GM18909 (cell line): ENCODE measurements at regions not wholly inside any gene's neighbourhood (a gene's known extent, or its start where the extent isn't known, plus 50 kb on each side); places are given as distances from the start of the nearest gene placed in this dataset.
"Not testable (repeated sequence)": the region's sequence is repeated elsewhere in the genome, so short reads cannot be mapped to it uniquely, and the experiment has no call there.

ENCODE experiments used
- ATAC-seq: cut with Tn5 transposase; IDR thresholded peaks from one replicate; pipeline ENCODE4 v1.9.1; 2021; ENCODE audit warnings: mild to moderate bottlenecking; ENCODE audit not compliant: unreplicated experiment, poor library complexity

DNA sequence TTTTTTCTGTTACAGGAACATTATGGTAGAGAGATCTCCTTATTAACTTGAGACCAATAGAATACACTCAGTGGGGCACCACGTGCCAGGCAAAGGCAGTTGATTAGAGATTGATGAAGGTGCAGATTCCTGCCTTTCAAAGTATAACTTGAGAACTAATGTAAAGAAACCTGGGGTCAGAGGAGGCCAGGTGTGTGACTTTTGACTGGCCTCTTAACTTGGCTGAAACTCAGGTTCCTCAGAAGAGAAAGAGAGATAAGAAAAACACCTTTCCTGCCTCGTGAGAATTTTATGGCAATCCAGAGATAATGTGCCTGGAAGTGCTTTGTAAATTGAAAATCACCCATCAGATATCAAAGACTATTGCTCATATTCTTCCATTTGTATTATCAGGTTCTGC lies 110.7 kb upstream of the GZMB start:
- ATAC-seq = no peak

DNA sequence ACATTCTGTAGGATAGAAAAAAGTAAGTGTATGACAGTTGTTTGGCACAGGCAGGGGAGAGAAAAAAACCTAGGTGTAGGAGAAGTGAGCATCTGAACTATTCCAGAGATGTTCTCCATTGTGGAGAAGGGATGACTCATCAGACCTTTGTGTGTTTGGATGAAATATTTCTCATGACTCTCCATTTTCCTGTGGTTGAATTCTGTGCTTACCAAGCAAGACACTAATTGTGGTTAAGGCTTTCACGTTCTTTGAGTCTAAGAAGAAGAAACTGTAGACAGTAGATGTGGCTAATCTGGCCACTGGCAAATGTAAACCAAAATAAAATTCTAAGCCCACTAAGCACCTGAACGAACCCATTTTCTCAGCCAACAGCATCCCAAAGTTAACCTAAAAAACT lies 107.9 kb upstream of the GZMB start:
- ATAC-seq = no peak

DNA sequence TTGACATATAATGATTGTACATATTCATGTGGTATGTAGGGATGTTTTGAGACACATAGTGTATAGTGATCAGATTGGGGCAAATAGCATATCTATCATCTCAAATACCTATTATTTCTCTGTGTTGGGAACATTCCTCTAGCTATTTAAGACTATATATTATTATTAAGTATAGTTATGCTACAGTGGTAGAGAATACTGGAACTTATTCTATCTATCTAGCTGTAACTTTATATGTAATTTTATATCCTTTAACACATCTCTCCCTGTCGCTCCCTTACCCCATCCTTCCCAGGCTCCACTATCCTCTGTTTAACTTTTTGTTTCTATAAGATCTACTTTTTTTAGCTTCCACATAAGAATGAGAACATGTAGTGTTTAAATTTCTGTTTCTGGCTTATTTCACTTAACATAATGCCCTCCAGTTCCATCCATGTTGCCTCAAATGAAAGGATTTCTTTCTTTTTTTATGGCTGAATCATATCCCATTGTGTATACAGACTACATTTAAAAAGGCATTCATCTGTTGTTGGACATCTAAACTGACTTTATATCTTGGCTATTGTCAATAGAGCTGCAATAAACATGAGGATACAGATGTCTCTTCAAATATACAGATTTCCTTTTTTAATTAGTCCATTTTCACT lies 102.1 kb upstream of the GZMB start:
- no peak for ATAC-seq

DNA sequence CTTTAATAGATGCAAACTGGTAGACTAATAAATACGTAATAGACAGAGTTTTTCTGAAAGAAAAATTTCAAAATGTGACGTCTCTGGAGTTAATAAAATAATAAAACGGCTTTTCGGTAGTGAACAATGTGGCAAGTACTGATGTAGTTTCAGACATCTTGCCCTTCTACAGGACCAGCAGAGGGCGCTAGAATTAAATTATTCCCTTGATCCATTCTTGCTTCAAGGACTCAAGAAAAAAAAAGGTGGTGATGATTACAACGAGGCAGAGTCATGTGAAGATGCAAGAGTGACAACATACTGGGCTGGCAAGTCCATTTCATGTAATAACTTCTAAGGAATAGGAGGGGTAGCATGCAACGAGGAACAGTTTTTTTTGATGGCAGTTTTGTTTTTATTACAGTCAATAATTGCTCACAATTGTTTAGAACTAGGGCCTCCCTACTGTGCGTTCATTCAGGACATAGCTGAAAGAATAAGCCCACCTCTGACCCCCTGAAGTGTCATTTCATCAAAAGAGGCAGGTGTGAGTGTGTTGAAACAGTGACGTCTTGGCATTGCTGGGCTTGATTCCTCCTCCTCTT lies 101.0 kb upstream of the GZMB start:
- no peak for ATAC-seq

DNA sequence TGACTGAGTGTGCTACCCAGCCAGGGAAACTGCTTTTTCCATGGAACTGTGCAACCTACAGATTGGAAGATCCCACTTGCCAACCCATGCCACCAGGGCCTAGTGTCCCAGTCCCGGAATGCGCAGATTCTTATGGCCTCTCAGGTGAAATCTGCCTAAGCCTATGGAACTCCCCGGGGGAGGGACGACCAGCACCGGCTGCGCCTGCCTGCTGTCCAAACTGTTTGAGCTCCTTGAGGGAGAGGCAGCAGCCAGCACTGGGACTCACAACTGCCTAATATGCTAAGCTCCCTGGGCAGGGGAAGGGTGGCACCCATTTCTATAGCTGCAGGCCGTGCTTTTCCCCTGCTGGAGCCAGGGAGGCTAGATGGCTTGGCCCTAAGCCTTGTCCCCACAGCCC lies 92.5 kb upstream of the GZMB start:
- no peak for ATAC-seq

DNA sequence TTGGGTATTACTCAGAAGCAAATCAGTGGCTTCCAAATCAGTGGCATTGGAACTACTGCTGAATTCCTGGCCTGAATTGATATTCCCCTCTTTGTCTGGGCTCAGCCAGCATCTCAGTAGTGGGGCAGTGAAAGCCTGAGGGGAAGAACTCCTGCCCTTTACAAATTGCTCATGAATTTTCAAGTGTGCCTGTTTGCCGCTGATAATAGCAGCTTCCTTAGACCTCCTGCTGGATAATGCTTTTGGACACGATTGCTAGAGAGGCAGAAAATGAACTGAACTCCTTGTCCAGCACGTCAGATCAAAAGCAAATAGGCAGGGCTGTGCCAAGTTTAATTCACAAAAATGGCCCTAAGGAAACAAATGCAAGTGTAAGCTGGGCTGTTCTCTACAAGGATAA lies 91.3 kb upstream of the GZMB start:
- no peak for ATAC-seq

DNA sequence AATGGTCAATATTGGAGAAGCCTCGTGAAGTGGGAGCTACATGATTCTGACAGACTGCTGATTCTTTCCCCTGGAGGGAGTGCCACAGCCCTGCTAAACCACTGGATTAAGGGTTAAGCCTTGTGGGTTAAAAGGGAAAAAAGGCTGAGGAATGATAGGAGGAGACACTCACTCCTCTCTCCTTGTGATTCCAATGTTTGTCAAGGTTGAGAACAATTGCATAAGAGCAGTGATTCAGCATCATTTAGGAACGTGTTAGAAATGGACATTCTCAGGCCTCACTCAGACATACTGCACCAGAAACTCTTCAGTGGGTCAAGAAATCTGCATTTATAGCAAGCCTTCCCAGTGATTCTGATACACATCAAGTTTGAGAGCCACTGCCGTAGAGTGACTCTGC lies 87.8 kb upstream of the GZMB start:
- no peak for ATAC-seq

DNA sequence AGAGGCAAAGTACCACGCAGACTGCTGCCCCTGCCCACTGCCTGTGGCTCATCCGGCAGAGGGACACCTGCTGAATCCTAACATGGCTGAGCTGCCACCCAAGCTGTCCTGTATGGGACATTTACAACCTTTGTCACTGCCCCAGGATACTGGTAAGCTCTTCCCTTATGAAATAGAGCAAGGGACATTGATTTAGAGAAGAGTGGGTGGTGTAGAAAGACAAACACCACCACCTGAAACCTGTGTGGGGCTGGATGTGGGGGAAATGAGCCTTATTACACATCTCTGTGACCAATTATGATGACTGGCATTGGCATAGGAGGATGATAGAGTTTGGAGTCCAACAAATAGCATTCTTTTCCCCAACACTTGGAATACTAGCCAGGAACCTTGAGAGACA lies 81.2 kb upstream of the GZMB start:
- no peak for ATAC-seq

DNA sequence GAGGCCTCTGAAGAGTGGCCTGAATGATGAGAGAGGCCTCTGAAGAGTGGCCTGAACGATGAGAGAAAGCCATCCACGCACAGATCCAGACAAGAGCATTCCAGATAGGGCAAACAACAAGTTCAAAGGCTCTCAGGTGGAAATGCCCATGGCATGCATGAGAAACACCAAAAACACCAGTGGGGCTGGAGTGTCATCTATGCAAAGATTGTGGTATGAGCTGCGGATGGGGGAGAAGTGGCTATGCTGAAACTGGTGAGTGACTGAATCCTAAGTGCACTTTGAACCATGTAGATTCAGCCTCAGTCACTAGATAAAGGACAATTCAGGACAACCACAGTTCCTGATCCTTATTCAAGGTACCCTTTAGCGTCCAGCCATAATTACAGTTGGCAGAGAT lies 79.4 kb upstream of the GZMB start:
- ATAC-seq = peak; percentile 75

DNA sequence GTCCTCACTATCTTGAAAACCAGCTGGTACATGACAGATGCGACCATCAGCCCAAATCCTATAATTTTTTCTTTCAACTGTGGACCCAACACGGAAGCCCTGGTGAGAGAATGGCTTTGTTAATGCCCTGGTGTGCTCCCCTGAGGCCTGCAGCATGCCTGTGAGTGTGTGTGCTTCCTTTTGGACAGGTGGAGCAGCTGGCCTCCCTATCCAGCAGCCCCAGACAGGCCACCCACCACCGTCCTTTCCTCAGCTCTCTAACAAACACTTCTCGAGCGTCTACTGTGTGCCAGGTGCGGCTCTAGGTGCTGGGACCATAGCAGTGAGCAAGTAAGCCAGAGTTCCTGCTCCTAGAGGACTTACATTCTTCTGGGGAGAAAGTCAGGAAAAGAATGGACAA lies 78.9 kb upstream of the GZMB start:
- peak; percentile 18 for ATAC-seq

DNA sequence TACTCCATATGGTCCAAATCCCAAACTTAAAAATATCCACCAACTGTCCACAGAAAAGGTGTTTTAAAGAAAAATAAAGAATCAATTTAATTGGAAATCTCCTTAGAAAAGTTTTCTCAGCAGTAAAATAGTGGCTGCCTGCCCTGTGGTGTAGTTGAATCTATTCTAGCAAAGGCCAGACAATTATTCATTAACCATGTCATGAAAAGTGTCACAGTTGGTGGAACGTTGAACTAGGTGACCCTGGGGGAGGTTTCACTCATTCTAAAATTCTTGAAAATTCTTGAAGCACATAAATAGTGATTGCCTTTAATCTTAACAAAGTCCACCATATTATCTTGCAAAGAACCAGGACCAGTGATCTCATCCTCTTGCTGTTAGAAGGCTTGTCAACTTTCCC lies 78.4 kb upstream of the GZMB start:
- ATAC-seq = peak; percentile 30

DNA sequence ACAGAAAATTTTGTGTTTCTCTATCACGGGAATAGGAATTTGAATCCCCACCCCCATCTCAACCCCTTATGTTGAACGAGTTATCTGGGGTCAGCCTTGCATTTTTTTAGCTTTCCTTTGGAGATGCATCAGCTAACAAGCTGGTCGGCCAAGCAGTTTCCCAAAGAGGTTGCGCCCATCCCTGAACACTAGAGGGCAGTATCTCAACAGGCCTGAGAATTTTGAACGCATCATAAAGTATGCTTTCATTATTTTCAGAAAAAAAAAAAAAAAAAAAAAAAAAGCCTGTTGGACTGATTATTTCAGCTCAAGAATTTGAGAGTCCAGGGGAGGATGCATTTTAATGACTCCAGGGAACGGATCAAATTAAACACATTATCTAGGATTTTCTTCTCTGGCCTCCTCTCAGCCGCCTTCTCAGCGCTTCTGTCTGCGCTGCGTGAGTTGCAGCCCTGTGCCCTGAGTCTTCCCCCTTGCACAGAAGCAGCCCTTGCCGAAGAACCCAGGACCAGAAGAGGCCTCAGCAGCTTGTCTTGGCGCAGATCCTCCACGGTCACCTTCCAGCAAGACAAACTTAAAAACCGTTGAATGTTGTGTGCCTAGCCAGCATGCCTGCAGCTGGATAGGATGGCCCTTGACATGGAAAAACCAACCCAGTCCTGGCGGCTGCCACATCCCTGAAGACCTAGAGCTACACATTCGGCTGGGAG lies 76.6 kb upstream of the GZMB start:
- ATAC-seq = peak; percentile 31

DNA sequence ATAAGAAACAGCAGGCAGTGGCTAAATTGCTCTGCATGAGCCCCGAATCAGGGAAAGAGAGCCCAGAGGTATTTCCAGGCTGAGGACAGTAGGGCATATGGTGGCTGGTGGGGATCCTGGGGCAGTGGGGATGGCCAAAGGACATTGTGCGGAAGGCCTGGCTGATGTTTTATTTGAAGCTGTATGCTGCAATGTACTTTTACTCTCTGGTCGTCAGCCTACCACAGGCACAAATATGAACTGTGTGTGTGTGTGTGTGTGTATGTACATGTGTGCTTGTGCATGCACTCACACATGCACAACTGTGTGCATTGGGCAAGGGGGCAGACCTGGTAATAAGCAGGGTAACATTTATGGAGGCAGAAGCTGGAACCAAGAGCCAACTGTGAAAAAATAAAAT lies 74.7 kb upstream of the GZMB start:
- ATAC-seq = no peak

DNA sequence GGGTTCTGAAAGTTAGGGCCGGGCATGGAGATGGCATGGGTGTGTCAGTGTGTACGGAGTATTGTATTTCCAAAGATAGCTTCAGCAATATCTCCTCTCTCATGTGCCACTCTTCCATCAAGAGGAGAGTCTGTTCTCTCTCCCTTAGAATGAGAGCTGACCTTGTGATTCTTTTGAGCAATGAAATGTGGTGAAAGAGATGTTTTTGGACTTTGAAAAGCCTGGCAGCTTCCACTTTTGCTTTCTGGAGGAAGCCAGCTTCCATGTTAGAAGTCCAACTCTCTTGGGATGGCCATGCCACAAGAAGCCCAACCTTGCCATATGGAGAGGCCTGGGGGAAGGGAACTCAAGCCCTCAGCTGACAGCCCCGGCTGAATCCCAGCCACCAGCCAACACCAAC lies 72.4 kb upstream of the GZMB start:
- ATAC-seq = no peak

DNA sequence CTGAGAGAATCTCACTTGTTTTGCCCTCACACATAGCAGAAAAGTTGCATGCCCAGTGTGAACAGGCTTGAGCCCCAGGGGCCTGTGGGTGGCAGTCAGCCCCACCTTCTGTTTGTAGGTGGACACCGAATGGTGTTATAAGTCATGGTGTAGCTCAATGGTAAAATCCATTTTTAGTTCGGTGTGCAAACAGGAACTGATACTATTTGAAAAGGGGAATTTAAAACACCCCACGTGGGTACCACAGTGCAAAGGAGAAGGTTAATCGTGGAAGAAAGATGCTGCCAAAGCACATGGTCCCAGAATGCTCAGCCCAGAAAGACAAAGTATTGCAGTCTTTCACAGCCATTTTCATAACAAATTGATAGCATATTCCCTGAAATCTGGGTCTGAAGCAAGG lies 71.8 kb upstream of the GZMB start:
- ATAC-seq = peak; percentile 90

DNA sequence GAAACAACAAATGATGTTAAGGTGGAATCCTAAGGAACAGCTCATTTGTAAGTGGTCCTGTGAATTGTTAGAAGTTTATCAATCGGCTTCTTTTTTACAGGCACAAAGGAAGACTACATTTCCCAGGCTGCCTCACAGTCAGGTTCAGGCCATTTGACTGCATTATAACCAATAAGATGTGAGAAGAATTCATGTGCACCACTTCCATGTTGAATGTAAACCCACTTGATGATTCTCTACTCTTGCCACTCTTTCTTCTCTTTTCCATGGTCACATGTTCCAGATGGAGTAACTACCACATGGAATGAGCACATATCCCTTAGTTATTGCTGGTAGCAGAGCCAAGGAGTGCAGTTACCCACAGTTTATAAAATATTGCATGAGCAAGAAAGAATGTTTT lies 67.1 kb upstream of the GZMB start:
- ATAC-seq = no peak

DNA sequence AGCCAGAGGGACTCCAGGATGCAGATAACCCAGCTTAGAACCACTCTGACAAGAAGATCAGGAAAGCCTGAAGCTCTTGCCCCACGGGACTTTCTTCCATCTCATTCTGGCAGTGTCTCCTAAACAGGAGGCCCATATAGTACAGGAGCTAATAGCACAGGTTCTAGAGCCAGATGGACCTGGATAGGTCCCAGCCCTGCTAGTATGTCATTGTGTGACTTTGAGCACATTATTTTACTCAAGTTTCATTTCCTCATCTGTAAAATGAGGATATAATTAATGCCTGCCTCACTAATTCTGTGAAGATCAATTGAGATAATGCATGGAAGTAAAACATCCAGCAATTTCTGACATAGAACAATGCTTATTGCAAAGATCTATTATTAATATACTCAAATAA lies 66.5 kb upstream of the GZMB start:
- no peak for ATAC-seq

DNA sequence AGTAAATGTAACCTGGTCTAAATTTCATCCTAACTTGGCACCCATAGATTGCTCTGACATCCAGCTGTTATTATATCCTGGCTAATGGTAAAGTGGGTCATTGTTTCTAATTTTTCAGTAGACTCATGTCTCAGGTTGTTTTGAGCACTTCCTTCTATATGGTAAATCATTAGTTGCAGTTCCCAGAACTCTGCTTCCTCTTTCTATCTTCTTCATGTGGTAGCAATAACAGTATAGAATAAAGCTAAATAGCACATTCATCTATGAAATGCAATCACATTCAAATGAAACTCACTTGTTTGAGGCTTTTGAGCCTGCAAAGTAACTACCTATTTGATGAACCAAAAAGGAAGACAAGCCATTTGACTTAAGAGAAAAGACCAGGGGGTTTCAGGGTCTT lies 65.1 kb upstream of the GZMB start:
- peak; percentile 73 for ATAC-seq

DNA sequence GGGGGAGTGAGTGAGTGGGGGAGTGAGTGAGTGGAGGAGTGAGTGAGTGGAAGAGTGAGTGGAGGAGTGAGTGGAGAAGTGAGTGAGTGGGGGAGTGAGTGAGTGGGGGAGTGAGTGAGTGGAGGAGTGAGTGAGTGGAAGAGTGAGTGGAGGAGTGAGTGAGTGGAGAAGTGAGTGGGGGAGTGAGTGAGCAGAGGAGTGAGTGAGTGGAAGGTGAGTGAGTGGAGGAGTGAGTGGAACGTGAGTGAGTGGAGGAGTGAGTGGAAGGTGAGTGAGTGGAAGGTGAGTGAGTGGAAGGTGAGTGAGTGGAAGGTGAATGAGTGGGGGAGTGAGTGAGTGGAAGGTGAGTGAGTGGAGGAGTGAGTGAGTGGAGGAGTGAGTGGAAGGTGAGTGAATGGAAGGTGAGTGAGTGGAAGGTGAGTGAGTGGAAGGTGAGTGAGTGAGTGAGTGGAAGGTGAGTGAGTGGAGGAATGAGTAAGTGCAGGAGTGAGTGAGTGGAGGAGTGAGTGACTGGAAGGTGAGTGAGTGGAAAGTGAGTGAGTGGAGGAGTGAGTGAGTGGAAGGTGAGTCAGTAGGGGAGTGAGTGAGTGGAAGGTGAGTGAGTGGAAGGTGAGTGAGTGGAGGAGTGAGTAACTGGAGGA lies 62.4 kb upstream of the GZMB start:
- ATAC-seq = not testable (repeated sequence)

DNA sequence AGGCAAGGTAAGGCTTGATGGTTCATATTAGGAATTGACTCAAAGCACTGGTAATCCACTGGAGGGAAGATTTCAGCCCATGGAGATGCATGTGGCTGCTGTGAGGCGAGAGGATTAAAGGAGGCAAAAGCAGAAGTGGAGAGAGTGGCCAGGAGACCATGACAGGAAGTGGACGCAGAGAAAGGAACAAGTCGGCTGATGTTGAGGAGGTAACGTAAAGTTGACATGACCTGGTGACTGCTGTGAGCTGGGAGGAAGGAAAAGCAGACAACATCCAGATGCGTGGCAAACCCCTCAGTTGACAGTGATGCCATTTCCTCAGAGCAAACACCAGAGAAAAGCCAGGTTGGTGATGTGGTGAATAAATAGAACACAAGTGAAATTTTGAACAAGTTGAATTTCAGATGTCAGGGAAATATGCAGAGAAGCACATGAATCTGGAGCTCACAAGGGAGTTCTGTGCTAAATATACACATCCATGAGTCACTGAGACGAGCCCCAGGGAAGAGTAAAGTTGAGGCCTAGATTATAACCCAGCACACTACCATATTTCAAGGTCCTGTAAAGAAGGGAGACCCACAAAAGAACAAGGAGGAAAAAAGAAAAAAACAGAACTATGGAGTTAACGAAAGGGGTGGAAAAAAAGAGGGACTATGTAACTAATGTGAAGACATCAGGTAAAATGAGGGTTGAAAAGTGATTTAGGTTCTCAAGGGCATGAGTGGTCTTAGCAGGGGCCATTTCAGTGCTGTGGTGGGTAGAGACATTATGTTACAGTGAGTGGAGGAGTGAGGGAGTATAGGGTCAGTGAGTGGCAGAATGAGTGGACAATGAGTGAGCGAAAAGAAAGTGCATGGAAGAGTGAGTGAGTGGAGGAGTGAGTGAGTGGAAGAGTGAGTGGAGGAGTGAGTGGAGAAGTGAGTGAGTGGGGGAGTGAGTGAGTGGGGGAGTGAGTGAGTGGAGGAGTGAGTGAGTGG lies 61.6 kb upstream of the GZMB start:
- ATAC-seq = peak; percentile 56
